ENCODE measurements at regions not wholly inside any gene's neighbourhood (a gene's known extent, or its start where the extent isn't known, plus 50 kb on each side); places are given as distances from the start of the nearest gene placed in this dataset.
A peak's percentile ranks its signal among the peaks of the same experiment; 100 is the strongest.

GRCh38 chr3:34203386-34203785 is 405.0 kb downstream of the PDCD6IP start:
- Histone ChIP-seq H3K4me3 (ENCODE audit: low read depth, low read length) (no peak overlapping the region), H3K36me3 (ENCODE audit: control insufficient read depth, insufficient read depth, low read length) (no peaks in the 10 kb centered on the region), H3K27me3 (ENCODE audit: control insufficient read depth, insufficient read depth, low read length) (no peaks in the 10 kb centered on the region)
- DNase-seq (ENCODE audit: low read depth), result no peak
- TF ChIP-seq, protein P1, sequence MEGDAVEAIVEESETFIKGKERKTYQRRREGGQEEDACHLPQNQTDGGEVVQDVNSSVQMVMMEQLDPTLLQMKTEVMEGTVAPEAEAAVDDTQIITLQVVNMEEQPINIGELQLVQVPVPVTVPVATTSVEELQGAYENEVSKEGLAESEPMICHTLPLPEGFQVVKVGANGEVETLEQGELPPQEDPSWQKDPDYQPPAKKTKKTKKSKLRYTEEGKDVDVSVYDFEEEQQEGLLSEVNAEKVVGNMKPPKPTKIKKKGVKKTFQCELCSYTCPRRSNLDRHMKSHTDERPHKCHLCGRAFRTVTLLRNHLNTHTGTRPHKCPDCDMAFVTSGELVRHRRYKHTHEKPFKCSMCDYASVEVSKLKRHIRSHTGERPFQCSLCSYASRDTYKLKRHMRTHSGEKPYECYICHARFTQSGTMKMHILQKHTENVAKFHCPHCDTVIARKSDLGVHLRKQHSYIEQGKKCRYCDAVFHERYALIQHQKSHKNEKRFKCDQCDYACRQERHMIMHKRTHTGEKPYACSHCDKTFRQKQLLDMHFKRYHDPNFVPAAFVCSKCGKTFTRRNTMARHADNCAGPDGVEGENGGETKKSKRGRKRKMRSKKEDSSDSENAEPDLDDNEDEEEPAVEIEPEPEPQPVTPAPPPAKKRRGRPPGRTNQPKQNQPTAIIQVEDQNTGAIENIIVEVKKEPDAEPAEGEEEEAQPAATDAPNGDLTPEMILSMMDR (IDR thresholded peaks at IDR 0.05; ENCODE audit: insufficient read depth, low read length, severe bottlenecking), result no peak
- FAIRE-seq, result no peak

DNA sequence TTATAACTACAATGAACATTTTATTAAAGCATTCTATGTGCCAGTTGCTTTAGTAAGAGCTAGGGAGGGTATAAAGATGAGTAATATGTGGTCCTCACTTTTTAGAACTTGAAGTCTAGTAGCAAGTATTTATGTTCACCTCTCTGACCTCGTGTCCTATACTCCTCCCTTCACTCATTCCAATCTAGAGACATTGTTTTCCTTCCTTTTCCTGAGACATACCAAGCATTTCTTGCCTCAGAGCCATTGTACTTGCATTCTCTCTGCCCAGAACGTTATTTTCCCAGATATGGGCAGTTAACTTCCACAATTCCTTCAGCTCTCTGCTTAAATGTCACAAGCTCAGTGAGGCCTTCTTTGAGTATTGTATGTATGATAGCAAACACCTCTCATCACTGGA is 408.6 kb downstream of the PDCD6IP start:
- FAIRE-seq, result no peak
- no peak overlapping the region for H3K4me3 ChIP-seq (ENCODE audit: low read depth, low read length)
- no peak for DNase-seq (ENCODE audit: low read depth)

GRCh38 chr3:34207806-34208205 is 409.4 kb downstream of the PDCD6IP start:
- H3K4me3 ChIP-seq (ENCODE audit: low read depth, low read length), result no peak overlapping the region
- TF ChIP-seq, protein P1 (IDR thresholded peaks at IDR 0.05; ENCODE audit: insufficient read depth, low read length, severe bottlenecking), result no peak
- H3K27me3 ChIP-seq (ENCODE audit: control insufficient read depth, insufficient read depth, low read length), result no peaks in the 10 kb centered on the region
- H3K36me3 ChIP-seq (ENCODE audit: control insufficient read depth, insufficient read depth, low read length), result no peaks in the 10 kb centered on the region
- DNase-seq (ENCODE audit: low read depth) (no peak), FAIRE-seq (no peak)

More for the DNA sequence above, 408.6 kb downstream of the PDCD6IP start:
- H3K36me3 ChIP-seq (ENCODE audit: control insufficient read depth, insufficient read depth, low read length), result no peaks in the 10 kb centered on the region
- TF ChIP-seq, protein P1 (IDR thresholded peaks at IDR 0.05; ENCODE audit: insufficient read depth, low read length, severe bottlenecking), result no peak
- H3K27me3 ChIP-seq (ENCODE audit: control insufficient read depth, insufficient read depth, low read length), result no peaks in the 10 kb centered on the region

DNA sequence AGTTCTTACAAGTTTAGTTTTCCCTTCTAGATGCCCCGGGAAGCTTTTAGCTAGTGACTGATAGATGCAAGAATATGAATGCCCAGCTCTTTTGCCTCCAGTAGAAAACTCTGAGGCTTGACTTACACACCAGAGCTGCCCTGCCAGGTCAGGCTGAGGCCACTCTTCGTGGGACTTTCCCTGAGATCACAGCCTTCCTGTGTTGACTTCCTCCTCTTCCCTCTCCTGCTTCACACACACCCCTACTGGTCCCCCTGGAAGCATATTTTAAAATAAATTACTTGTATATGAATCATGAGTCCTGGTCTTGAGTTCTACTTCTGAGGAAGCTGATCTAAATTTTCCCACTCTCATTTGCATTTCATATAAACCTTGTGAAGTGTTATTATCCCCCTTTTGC is 413.7 kb downstream of the PDCD6IP start:
- DNase-seq (ENCODE audit: low read depth) (peak; percentile 5), FAIRE-seq (no peak)
- H3K36me3 ChIP-seq (ENCODE audit: control insufficient read depth, insufficient read depth, low read length), result no peaks in the 10 kb centered on the region
- H3K27me3 ChIP-seq (ENCODE audit: control insufficient read depth, insufficient read depth, low read length), result no peaks in the 10 kb centered on the region
- TF ChIP-seq, protein P1 (IDR thresholded peaks at IDR 0.05; ENCODE audit: insufficient read depth, low read length, severe bottlenecking), result no peak
- H3K4me3 ChIP-seq (ENCODE audit: low read depth, low read length), result no peak overlapping the region

GRCh38 chr3:34212656-34213055 is 414.2 kb downstream of the PDCD6IP start:
- FAIRE-seq, result no peak
- DNase-seq (ENCODE audit: low read depth), result peak; percentile 43
- H3K36me3 ChIP-seq (ENCODE audit: control insufficient read depth, insufficient read depth, low read length), result no peaks in the 10 kb centered on the region

GRCh38 chr3:34213478-34213877 is 415.0 kb downstream of the PDCD6IP start:
- DNase-seq (ENCODE audit: low read depth), result no peak
- FAIRE-seq, result no peak
- Histone ChIP-seq H3K4me3 (ENCODE audit: low read depth, low read length) (no peak overlapping the region), H3K27me3 (ENCODE audit: control insufficient read depth, insufficient read depth, low read length) (no peaks in the 10 kb centered on the region), H3K36me3 (ENCODE audit: control insufficient read depth, insufficient read depth, low read length) (no peaks in the 10 kb centered on the region)
- TF ChIP-seq, protein P1 (IDR thresholded peaks at IDR 0.05; ENCODE audit: insufficient read depth, low read length, severe bottlenecking), result no peak

More at GRCh38 chr3:34212656-34213055, 414.2 kb downstream of the PDCD6IP start:
- no peaks in the 10 kb centered on the region for H3K27me3 ChIP-seq (ENCODE audit: control insufficient read depth, insufficient read depth, low read length)
- H3K4me3 ChIP-seq (ENCODE audit: low read depth, low read length), result no peak overlapping the region
- TF ChIP-seq, protein P1 (IDR thresholded peaks at IDR 0.05; ENCODE audit: insufficient read depth, low read length, severe bottlenecking), result no peak
